HG02798 (cell line): ENCODE measurements at regions not wholly inside any gene's neighbourhood (a gene's known extent, or its start where the extent isn't known, plus 50 kb on each side); places are given as distances from the start of the nearest gene placed in this dataset.

ENCODE experiments used
- ATAC-seq: cut with Tn5 transposase; IDR thresholded peaks from one replicate; pipeline ENCODE4 v1.9.1; 2021; ENCODE audit warnings: mild to moderate bottlenecking; ENCODE audit not compliant: unreplicated experiment, poor library complexity

DNA sequence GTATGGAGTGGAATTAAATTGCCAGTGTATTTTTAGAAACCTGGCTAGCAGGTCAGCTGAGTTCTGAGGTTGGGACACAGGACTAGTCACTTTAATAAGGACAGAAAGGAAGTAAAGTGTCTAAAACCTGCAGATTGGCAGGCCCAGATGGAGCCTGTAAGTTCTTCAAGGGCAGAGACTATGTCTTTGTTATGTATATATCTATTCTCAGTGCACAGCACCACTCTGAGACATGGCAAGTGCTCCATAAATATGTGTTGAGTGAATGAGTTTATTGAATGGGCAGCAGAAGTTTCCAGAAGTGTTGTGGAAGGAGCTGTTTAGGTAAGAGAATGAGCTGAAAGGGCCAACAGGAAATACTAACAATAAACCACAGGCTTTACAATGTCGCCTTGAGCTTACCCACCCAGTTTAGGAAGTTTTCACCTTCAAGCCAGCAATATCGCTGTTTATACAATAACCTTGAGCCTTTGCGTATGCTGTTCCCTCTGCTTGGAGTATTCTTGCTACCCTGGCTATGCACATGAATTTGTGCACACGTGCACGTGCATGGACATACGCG lies 109.5 kb upstream of the TMPO start:
- ATAC-seq: no peak

GRCh38 chr12:98406378-98406777 lies 109.0 kb upstream of the TMPO start:
- no peak for ATAC-seq

DNA sequence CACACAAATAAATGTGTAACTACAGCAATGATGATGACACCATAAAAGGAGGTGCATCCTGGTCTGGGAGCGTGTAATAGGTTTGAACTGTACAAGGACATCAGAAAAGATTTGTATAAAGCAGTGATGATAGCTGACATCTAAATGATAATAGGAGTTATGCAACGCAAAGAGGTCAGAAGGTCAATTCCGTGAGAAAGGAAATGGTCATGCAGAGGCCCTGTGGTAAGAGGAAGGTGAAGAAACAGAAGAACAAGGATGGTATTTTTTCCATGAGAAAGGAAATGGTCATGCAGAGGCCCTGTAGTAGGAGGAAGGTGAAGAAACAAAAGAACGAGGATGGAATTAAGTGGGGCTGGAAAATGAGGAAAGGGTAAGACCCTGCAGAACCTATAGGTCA lies 106.7 kb upstream of the TMPO start:
- ATAC-seq: no peak

- no peak for ATAC-seq
Observed at GRCh38 chr12:98409548-98409947, 105.8 kb upstream of the TMPO start.

- no peak for ATAC-seq
Observed at GRCh38 chr12:98410356-98410755, 105.0 kb upstream of the TMPO start.

DNA sequence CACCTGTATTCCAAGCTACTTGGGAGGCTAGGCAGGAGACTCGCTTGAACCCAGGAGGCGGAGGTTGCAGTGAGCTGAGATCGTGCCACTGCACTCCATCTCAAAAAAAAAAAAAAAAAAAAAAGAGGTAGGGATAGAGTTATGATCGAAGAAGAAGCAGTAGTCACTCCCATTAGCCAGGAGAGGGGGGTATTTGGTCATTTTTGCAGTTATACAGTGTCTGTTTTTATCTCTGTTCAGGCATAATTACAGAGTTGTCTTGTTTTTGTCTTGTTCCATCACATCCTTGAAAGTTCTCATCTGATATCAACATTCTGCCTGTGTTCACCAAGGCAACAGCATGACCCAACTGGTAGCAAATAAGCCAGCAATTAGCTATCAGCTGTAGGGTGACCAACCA lies 98.5 kb upstream of the TMPO start:
- no peak for ATAC-seq

GRCh38 chr12:98417266-98417665 lies 98.1 kb upstream of the TMPO start:
- no peak for ATAC-seq

GRCh38 chr12:98418357-98419075 lies 96.9 kb upstream of the TMPO start:
- ATAC-seq: peak; percentile 64

DNA sequence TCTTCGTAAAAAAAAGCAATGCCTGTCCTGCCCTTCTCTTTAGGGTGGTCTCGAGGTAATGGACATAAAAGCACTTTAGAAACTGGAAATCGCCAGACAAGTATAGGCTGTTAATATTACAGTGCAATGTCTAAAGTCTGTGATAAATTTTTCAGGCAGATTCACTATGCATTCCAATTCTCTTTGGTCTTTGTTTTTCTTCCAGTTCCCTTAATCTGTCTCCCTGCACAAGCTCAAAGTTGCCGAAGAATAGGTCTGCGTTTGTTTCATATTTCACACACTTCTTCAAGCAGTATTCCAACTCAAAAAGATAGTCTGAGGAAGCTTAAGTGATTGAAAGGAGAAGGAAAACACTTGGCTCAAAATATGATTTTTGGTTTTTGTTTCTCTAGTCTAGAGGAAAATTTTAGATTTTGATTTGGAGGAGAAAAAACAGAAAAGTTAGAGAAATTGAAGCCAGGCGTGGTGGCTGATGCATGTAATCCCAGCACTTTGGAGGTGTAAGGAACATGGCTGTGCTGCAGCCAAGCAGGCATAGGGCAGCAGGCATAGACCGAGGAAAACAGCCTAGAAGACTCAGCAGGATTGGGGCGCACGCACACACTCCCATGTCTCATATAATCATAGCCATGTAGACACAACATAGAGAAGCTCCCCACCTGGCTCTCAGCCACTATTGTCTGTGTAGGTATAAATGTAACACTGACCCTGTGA lies 96.2 kb upstream of the TMPO start:
- ATAC-seq: no peak

DNA sequence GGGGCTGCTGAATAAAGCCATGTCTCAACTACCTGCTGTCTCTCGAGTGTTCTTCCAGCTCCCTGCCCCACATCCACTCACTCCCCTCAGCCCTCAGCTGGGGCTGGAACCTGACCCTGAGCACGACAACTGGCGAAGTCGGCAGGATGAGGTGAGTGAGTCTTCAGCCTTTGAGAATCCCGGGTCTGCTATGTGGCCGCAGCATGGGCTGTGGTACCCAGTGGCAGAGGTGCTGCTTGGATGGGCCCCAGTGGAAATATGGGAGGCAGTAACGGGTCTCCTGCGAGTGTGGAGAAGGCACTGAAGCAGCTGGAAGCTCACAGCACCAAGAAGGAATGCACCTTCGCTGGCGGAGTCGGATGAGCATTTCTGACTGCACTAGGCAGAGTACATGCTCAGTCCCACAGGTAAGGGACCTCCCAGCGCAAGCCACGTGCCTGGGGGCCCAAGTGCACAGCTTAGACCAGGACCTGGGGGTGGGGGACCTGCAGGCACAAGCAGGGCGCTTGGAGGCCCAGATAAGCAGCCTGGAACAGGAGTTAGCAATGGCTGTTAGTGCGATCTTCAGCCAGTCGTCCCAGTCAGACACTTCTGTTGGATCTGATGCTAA lies 95.5 kb upstream of the TMPO start:
- no peak for ATAC-seq

DNA sequence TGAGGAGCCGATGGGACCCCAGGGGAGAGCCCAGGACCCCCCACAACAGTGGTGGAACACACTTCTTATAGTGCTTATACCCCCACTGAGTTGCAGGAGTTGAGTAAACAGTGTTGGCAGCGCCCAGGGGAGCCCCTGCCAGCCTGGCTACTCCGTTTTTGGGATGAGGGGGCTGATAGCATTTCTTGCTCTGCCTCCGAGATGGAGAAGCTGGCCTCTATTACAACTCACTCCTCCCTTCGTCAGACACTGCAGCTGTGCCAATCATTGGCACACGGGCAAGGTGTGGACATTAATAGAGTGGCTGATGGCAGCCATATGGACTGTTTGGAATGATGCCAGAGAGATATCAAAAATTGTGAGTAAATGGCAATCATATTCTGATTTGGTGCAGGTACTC lies 94.9 kb upstream of the TMPO start:
- no peak for ATAC-seq

DNA sequence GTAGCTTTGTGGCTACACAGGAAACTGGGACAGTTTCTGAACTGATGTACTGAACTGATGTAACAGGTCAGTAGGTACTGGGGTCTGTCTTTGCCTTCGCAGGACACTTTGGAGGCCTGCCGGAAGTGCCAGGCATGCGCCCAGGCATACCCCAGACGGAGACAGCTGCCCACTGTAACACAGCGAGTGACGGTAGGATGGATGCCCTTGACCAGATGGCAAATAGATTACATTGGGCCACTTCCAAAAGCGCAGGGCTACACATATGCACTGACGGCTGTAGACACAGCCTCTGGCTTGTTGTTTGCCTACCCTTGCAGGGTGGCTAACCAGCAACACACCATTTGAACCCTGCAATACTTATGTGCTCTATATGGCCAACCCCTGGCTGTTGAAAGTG lies 94.1 kb upstream of the TMPO start:
- no peak for ATAC-seq

GRCh38 chr12:98422359-98422758 lies 93.0 kb upstream of the TMPO start:
- no peak for ATAC-seq

GRCh38 chr12:98422812-98423211 lies 92.6 kb upstream of the TMPO start:
- ATAC-seq: no peak

DNA sequence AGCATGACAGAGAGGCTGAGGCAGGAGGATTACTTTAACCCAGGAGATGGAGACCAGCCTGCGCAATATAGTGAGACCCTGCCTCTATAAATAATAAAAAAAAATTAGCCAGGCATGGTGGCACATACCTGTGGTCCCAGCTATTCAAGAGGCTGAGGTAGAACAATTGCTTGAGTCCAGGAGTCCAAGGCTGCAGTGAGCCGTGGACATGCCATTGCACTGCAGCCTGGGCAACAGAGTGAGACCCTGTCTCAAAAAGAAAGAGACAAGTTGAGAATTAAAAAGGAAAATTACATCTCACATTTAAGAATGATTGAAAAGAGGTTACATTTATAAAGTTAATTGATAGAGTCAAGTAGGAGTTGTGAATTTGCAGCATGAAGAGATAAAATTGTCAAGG lies 91.4 kb upstream of the TMPO start:
- ATAC-seq: no peak

- peak; percentile 82 for ATAC-seq
Observed at GRCh38 chr12:98424726-98425401, 90.5 kb upstream of the TMPO start.

GRCh38 chr12:98425859-98426258 lies 89.5 kb upstream of the TMPO start:
- no peak for ATAC-seq

DNA sequence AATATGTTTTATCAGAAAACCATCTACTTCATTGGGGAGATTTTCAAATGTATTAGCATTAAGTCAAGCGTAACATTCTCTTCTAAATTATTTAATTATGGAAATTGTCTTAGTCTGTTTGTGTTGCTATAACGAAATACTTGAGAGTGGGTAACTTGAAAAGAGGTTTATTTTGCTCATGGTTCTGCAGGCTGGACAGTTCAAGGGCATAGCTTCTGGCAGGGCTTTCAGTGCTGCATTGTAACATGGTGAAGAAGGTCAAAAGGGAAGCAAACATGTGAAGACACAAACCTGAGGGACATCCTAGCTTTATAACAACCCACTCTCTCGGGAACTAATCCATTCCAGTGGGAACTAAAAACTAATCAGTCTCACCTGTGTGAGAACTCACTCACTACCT lies 84.3 kb upstream of the TMPO start:
- ATAC-seq: no peak

DNA sequence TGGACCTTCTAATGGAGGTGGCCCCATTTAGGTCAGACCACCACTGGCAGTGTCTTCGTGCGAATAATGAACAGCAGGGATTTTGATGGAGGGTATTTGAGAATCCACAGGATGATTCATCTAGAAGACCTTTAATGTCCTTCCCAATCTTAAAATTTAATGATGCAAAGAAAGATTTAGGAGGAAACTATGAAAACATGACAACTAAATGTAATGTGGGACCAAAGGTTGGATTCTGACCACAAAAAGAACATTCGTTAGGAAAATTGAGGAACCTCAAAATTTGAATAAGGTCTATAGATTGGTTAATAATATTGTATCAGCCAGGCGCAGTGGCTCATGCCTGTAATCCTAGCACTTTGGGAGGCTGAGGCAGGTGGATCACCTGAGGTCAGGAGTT lies 78.2 kb upstream of the TMPO start:
- no peak for ATAC-seq

DNA sequence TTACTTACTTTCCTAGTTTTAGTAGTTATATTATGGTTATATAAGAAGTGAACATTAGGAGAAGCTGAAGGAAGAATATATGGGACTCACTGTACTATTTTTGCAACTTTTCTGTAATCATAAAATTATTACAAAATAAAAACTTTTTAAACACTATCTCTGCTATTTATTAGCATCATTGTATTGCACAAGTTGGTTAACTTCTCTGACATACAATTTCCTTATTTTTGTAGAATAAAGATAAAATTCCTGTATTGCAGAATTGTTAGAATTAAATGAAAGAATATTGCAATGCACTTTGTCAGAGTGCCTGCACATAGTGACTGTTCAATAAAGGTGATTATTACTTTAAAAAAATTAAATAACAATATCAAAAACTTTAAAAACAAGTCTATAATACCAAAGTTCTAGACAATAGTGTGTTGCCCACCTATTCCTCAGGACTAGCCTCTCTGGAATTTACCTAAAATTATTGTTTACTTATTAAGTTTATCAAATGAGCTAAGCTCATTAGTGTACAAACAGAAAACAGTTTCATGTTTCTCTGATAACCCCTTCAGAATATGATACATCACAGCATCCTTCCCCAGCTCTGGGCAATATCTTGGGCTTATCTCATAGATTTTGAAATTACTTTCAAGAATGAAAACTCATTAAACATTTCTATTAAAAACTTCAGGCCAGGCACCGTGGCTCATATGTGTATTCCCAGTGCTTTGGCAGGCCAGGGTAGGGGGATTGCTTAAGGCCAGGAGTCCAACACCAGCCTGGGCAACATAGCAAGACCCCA lies 77.4 kb upstream of the TMPO start:
- no peak for ATAC-seq
